Skin epidermis (tissue), 12 donors: ENCODE measurements at regions not wholly inside any gene's neighbourhood (a gene's known extent, or its start where the extent isn't known, plus 50 kb on each side); places are given as distances from the start of the nearest gene placed in this dataset.
"Not testable (repeated sequence)": the region's sequence is repeated elsewhere in the genome, so short reads cannot be mapped to it uniquely, and the experiment has no call there.

Experiments
- H3K27ac ChIP-seq, 21 experiments: fragments of 200-600 bp; sonication (generic) in 11 of 21; one replicate each; pipeline ENCODE4 v1.5.0; 2020; ENCODE audit warnings: mild to moderate bottlenecking in 3 of 21, inconsistent platforms in 2 of 21, moderate library complexity in 2 of 21
- H3K4me3 ChIP-seq, 7 experiments: fragments of 200-600 bp; sonication (generic) in 2 of 7; one replicate each; pipeline ENCODE4 v1.5.0; 2020; ENCODE audit warnings: inconsistent platforms in 2 of 7, mild to moderate bottlenecking in 2 of 7, moderate library complexity in 1 of 7

GRCh38 chr9:81455462-81456219 lies 233.7 kb downstream of the TLE1 start:
- no peak overlapping the region for H3K4me3 ChIP-seq
- H3K27ac ChIP-seq, result no peak overlapping the region

- Histone ChIP-seq H3K27ac (no peak overlapping the region), H3K4me3 (no peak overlapping the region)
Observed at GRCh38 chr9:81445331-81445921, 243.9 kb downstream of the TLE1 start.

DNA sequence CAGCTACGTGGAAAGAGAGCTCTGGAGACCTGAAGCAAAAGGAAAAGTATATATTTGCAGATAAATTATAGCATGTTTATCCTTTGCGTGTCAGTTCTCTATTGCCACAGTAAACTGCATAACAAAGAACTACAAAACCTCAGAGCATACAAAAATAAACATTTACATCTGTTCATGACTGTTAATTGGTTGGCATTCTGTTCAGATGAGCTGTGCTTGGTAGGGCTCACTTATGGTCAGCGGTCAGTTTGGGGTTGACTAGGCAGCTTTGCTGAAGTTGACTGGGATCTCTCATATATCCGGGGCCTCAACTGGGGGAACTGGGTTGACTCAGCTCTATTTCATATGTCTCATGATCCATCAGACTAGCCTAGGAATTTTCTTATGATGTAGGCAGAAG lies 257.7 kb downstream of the TLE1 start:
- no peak overlapping the region for H3K27ac ChIP-seq
- H3K4me3 ChIP-seq, result no peak overlapping the region

- no peak overlapping the region for H3K4me3 ChIP-seq
- H3K27ac ChIP-seq, result no peak overlapping the region
Observed at GRCh38 chr9:81430727-81431126, 258.6 kb downstream of the TLE1 start.

- Histone ChIP-seq H3K4me3 (no peak overlapping the region), H3K27ac (no peak overlapping the region)
Observed at GRCh38 chr9:81427870-81428269, 261.5 kb downstream of the TLE1 start.

DNA sequence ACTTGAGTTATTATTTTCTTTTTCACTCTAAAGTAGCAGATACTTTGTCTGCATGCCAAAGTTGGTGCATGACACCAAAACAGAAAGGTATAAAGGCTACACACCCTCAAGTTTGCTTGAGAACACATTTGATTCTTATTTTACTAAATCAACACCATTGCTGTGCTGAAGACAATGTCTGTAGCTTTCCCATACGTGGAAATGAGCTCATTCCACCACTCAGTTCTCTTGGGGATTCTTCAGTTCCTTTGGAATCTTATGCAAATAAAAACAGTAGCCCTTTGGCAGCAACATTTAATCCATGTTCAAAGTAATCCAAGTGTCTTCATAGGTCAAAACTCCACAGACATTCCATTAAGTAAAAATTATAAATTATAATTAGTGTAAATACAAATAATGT lies 264.9 kb downstream of the TLE1 start:
- Histone ChIP-seq H3K27ac (no peak overlapping the region), H3K4me3 (no peak overlapping the region)

DNA sequence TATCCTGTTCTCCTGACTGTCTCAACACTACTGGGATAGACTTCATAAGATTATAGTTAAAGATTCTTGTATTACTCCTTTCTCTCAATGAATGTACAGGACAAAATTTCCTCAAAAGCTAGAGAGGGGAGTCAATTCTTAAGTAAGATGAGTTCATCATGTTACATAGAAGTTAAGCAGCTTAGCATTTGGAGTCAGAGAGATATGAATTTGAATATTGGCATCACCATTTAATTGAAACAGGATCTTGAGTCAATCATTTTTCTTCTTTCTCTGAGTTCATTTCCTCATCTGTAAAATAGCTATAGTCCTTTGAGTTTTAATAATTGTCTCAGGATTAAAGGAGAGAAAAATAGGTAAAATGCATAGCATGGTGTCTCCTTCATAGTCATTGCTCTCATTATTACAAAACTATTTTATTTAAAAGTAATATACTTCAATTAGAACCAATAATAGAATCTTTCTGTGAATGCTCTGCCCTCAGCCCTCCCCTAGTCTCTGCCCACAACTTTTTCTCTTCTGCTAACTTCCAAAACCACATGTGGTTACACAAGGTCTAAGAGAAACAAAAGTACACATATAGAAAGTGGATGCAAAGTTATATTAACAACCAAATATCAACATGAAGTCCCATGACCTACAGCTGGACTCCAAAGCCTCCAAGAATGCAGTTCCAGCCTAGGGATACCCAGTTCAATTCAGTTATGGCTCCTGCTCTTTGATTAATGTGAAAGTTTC lies 265.6 kb downstream of the TLE1 start:
- H3K4me3 ChIP-seq, result no peak overlapping the region
- no peak overlapping the region for H3K27ac ChIP-seq

- not testable (repeated sequence) for H3K4me3 ChIP-seq, H3K27ac ChIP-seq
Observed at GRCh38 chr9:81421090-81421489, 268.3 kb downstream of the TLE1 start.

DNA sequence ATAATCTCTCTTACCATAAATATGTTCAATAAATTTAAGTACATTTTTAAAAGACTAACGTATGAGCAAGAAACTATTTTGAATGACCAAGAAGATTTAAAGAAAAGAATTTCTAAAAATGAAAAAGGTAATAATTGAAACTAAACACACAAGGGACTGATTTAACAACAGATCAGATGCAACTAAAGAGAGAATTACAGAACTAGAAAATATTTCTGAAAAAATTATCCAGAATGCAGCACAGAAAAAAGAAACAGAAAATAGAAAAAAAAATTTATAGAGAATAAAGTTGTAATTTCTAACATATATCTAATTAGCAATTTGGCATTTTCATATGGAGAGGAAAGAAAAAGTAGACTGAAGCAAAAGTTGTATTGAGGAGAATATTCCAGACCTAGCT lies 269.3 kb downstream of the TLE1 start:
- no peak overlapping the region for H3K27ac ChIP-seq
- no peak overlapping the region for H3K4me3 ChIP-seq

- H3K4me3 ChIP-seq, result no peak overlapping the region
- H3K27ac ChIP-seq, result no peak overlapping the region
Observed at GRCh38 chr9:81417941-81418340, 271.4 kb downstream of the TLE1 start.

- no peak overlapping the region for H3K27ac ChIP-seq
Observed at GRCh38 chr9:81417299-81417675, 272.1 kb downstream of the TLE1 start.

DNA sequence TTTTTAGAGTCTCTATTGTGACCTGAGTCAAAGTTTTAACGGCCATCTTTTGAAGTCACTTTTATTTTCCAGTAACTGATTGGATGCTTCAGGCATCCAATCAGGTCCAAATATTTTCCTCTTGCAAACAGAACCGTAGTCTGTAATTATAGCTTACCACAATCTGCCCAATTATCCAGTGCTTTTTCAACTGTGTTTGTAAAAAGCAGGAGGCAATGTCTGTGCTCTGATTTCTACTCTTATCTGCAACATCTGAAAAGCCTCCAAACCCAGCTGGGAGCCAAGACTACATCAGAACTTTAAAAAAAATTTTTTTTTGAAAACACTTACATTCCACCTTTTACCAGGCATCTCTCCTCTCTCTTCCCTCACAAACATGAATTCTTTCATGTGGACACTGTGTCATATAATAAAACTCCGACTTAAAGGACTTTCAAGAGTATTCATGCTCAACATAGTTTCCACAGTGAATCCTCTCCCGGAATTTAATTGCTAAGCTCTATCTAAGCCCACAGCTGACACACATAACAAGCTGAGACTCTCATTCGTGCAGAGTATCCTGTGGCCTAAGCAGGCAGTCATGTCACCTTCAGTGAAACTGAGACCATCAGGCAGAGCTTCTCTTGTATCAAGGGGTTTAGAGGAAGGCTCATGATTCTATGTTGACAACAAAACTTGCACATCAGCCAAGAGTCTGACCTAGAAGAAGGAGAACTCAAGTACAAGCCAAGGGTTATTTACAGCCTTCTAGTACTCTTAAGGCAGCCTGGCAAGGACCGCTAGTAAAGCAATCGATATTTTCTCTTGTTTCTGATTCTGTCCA lies 272.7 kb downstream of the TLE1 start:
- Histone ChIP-seq H3K27ac (no peak overlapping the region), H3K4me3 (no peak overlapping the region)

More at GRCh38 chr9:81417299-81417675, 272.1 kb downstream of the TLE1 start:
- H3K4me3 ChIP-seq, result no peak overlapping the region

GRCh38 chr9:81414836-81415235 lies 274.5 kb downstream of the TLE1 start:
- Histone ChIP-seq H3K4me3 (no peak overlapping the region), H3K27ac (no peak overlapping the region)

GRCh38 chr9:81411961-81412360 lies 277.4 kb downstream of the TLE1 start:
- Histone ChIP-seq H3K27ac (no peak overlapping the region), H3K4me3 (no peak overlapping the region)

- Histone ChIP-seq H3K4me3 (no peak overlapping the region), H3K27ac (no peak overlapping the region)
Observed at GRCh38 chr9:81410201-81410600, 279.1 kb downstream of the TLE1 start.

- H3K27ac ChIP-seq, result no peak overlapping the region
Observed at GRCh38 chr9:81408951-81409350, 280.4 kb downstream of the TLE1 start.

GRCh38 chr9:81404931-81405598 lies 284.3 kb downstream of the TLE1 start:
- Histone ChIP-seq H3K27ac (no peak overlapping the region), H3K4me3 (no peak overlapping the region)

More at GRCh38 chr9:81408951-81409350, 280.4 kb downstream of the TLE1 start:
- no peak overlapping the region for H3K4me3 ChIP-seq

DNA sequence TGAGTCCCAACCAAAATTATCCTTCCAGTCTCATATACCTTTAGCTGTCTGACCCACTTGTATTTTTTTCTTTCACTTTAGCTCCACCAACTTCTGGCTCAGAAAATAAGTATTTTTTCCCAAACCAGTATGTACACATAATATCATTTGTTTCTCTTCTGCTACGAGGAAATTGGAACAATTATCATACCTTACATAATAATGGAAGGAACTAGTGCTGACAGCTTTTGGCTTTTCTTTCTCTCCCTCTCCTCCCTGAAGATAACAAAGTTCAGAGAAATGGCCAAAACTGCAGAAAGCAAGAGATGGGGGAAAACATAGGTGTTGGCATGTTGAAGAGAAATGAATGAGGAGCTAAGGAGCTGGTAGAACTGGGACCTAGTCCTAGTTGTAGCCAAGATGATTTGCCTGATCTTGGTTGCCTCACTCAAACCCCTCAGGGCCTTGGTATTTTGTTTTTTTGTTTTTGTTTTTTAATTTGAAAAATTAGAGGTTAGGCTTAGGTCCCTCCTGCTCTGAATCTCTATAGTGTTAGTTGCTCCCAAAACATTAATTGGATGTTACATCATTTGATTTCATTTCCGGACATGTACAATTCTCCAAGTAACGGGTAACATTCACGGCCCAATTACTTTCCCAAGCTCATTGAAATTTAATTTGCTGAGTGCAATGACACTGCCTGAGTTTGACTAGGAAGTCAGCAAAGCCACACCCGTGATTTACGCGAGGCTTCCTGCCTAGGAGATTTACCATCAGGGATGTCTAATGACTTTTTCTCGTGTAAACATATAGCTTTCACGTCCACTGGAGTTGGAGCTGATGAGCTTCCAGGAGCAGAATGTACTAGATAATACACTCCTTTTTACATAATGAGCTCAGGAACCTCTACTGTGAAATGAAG lies 291.6 kb downstream of the TLE1 start:
- Histone ChIP-seq H3K4me3 (no peak overlapping the region), H3K27ac (no peak overlapping the region)

GRCh38 chr9:81396528-81396927 lies 292.8 kb downstream of the TLE1 start:
- H3K27ac ChIP-seq, result no peak overlapping the region
- H3K4me3 ChIP-seq, result no peak overlapping the region
